H1 (cell line): ENCODE measurements at regions not wholly inside any gene's neighbourhood (a gene's known extent, or its start where the extent isn't known, plus 50 kb on each side); places are given as distances from the start of the nearest gene placed in this dataset.

Experiments
- EZH2 ChIP-seq: fragments of 200-600 bp; sonication (generic); IDR thresholded peaks from 2 replicates; pipeline ENCODE4 v1.7.1; 2012; ENCODE audit warnings: low read depth, mild to moderate bottlenecking, moderate library complexity, low read length, inconsistent platforms; ENCODE audit not compliant: severe bottlenecking
- TF ChIP-seq, protein P1 (sequence below), 3 experiments: IDR thresholded peaks; 1 replicate in 2 of 3; 2 replicates in 1 of 3; pipeline versions ENCODE4 v1.5.1 to v1.6.1; 2011; ENCODE audit warnings: low read length in 3 of 3, mild to moderate bottlenecking in 3 of 3, inconsistent platforms in 2 of 3, low read depth in 1 of 3, moderate library complexity in 1 of 3; ENCODE audit not compliant: insufficient read depth in 1 of 3; ENCODE audit errors: control extremely low read depth in 1 of 3

DNA sequence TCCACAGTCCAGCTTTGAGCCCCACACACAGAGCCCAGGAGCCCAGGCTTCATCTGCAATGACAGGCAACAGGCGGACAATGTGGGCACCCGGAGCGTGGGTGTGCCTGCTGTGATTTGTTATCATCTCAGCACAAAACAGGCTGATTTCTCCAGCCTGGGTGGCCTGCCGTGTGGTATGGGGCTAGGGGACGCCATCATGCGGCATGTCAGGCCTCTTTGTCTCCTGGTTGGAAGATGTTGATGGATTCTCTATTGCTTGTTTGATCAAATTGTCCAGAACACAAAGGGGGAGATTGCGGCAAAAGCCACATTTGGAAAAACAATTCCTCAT is 147.1 kb downstream of the KIF26A start:
- TF ChIP-seq, protein P1, sequence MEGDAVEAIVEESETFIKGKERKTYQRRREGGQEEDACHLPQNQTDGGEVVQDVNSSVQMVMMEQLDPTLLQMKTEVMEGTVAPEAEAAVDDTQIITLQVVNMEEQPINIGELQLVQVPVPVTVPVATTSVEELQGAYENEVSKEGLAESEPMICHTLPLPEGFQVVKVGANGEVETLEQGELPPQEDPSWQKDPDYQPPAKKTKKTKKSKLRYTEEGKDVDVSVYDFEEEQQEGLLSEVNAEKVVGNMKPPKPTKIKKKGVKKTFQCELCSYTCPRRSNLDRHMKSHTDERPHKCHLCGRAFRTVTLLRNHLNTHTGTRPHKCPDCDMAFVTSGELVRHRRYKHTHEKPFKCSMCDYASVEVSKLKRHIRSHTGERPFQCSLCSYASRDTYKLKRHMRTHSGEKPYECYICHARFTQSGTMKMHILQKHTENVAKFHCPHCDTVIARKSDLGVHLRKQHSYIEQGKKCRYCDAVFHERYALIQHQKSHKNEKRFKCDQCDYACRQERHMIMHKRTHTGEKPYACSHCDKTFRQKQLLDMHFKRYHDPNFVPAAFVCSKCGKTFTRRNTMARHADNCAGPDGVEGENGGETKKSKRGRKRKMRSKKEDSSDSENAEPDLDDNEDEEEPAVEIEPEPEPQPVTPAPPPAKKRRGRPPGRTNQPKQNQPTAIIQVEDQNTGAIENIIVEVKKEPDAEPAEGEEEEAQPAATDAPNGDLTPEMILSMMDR (IDR thresholded peaks at IDR 0.05; ENCODE audit: control extremely low read depth in 1 of 3, insufficient read depth in 1 of 3, low read depth in 1 of 3, low read length in 3 of 3), result no peak
- no peak for TF ChIP-seq EZH2
